SK-N-SH (cell line): ENCODE measurements at regions not wholly inside any gene's neighbourhood (a gene's known extent, or its start where the extent isn't known, plus 50 kb on each side); places are given as distances from the start of the nearest gene placed in this dataset.

Experiments
- CTCF ChIA-PET: fragments of 300-600, 350-600 bp; formaldehyde crosslinking; extraction: SDS; loops from one replicate; lab custom pipeline; 2021; lab: Yijun Ruan, JAX
- POLR2A ChIA-PET: fragments of 350-600 bp; sonication (Branson Sonifier 250); formaldehyde crosslinking; extraction: SDS; loops from one replicate; lab custom pipeline; 2020; ENCODE audit warnings: antibody characterized with exemption, inconsistent platforms; lab: Yijun Ruan, JAX
- DNase-seq: peaks from one replicate; pipeline ENCODE4 v3.0.0; 2012
- H2AFZ ChIP-seq: fragments of 200-600 bp; sonication (generic); 2 replicates; pipeline ENCODE4 v1.8.1; 2016; ENCODE audit warnings: antibody characterized with exemption, mild to moderate bottlenecking, low read depth
- H3F3A ChIP-seq: fragments of 200-600 bp; sonication (generic); replicated peaks from 2 replicates; pipeline ENCODE3; 2016; ENCODE audit warnings: antibody characterized with exemption, mild to moderate bottlenecking; ENCODE audit not compliant: insufficient read depth
- H3K27ac ChIP-seq, 2 experiments: fragments of 200-500 bp in 1 of 2; fragments of 200-600 bp in 1 of 2; sonication (Bioruptor generic) in 1 of 2; sonication (generic), shearing (Covaris generic) in 1 of 2; 2 replicates each; pipeline versions ENCODE4 v1.5.1 to v1.6.1; 2014 to 2016; ENCODE audit warnings: low read depth in 2 of 2, inconsistent platforms in 1 of 2, low read length in 1 of 2, mild to moderate bottlenecking in 1 of 2, mixed read lengths in 1 of 2
- H3K27me3 ChIP-seq: fragments of 200-600 bp; sonication (generic), shearing (Covaris generic); 2 replicates; pipeline ENCODE4 v1.6.1; 2016; ENCODE audit warnings: mixed run types; ENCODE audit not compliant: insufficient read depth
- H3K36me3 ChIP-seq, 2 experiments: fragments of 200-500 bp in 1 of 2; fragments of 200-600 bp in 1 of 2; sonication (Bioruptor generic) in 1 of 2; sonication (generic) in 1 of 2; replicated peaks in 1 of 2; 2 replicates each; pipeline versions ENCODE3 to v1.5.1; 2014 to 2016; ENCODE audit warnings: low read length in 1 of 2, mild to moderate bottlenecking in 1 of 2; ENCODE audit not compliant: insufficient read depth in 2 of 2, control insufficient read depth in 1 of 2
- H3K4me1 ChIP-seq, 2 experiments: fragments of 200-500 bp in 1 of 2; fragments of 200-600 bp in 1 of 2; sonication (Bioruptor generic) in 1 of 2; sonication (generic), shearing (Covaris generic) in 1 of 2; 2 replicates each; pipeline versions ENCODE4 v1.5.1 to v1.6.1; 2014 to 2016; ENCODE audit warnings: low read depth in 1 of 2, low read length in 1 of 2, mixed run types in 1 of 2; ENCODE audit not compliant: insufficient read depth in 2 of 2, control insufficient read depth in 1 of 2
- H3K4me2 ChIP-seq: fragments of 200-600 bp; sonication (generic), shearing (Covaris generic); 2 replicates; pipeline ENCODE4 v1.6.1; 2017; ENCODE audit warnings: mixed run types
- H3K4me3 ChIP-seq, 2 experiments: fragments of 200-500 bp in 1 of 2; fragments of 200-600 bp in 1 of 2; sonication (Bioruptor generic) in 1 of 2; sonication (generic), shearing (Covaris generic) in 1 of 2; 2 replicates each; pipeline versions ENCODE4 v1.5.1 to v1.8.1; 2014 to 2016; ENCODE audit warnings: low read depth in 2 of 2, inconsistent platforms in 1 of 2, low read length in 1 of 2, mild to moderate bottlenecking in 1 of 2, mixed read lengths in 1 of 2, moderate library complexity in 1 of 2
- H3K79me2 ChIP-seq: fragments of 200-600 bp; sonication (generic); 2 replicates; pipeline ENCODE4 v1.8.1; 2017; ENCODE audit warnings: mild to moderate bottlenecking; ENCODE audit not compliant: insufficient read depth
- H3K9ac ChIP-seq: fragments of 200-600 bp; sonication (generic); 2 replicates; pipeline ENCODE4 v1.6.1; 2017; ENCODE audit warnings: mixed run types
- H3K9me2 ChIP-seq: fragments of 200-600 bp; sonication (generic); 2 replicates; pipeline ENCODE4 v1.6.1; 2017; ENCODE audit warnings: mixed run types
- H3K9me3 ChIP-seq: fragments of 200-600 bp; sonication (generic); 2 replicates; pipeline ENCODE4 v1.6.1; 2017; ENCODE audit warnings: mixed run types, mild to moderate bottlenecking, moderate library complexity
- H4K20me1 ChIP-seq: fragments of 200-600 bp; sonication (generic); 2 replicates; pipeline ENCODE4 v1.6.1; 2017; ENCODE audit warnings: mild to moderate bottlenecking, mixed run types; ENCODE audit not compliant: insufficient read depth
- CHD2 ChIP-seq: fragments of 150-350 bp; IDR thresholded peaks from 2 replicates; pipeline ENCODE4 v1.6.1; 2018; ENCODE audit warnings: low read length; ENCODE audit not compliant: partially characterized antibody
- CTCF ChIP-seq: fragments of 200-600 bp; sonication (generic); IDR thresholded peaks from 2 replicates; pipeline ENCODE4 v1.6.1; 2017; ENCODE audit warnings: antibody characterized with exemption, mild to moderate bottlenecking, moderate library complexity
- EZH2phosphoT487 ChIP-seq: fragments of 200-600 bp; sonication (generic); IDR thresholded peaks from 2 replicates; pipeline ENCODE4 v1.6.1; 2017; ENCODE audit warnings: low read depth, mixed run types, mild to moderate bottlenecking, antibody characterized with exemption, moderate library complexity, borderline replicate concordance
- FOXJ3 ChIP-seq: sonication (generic); formaldehyde crosslinking; IDR thresholded peaks from 2 replicates; pipeline ENCODE4 v1.5.1; 2020; ENCODE audit warnings: mild to moderate bottlenecking, missing genetic modification reagents
- FOXM1 ChIP-seq: IDR thresholded peaks from 2 replicates; pipeline ENCODE4 v1.4.0; 2012; ENCODE audit warnings: low read depth, mild to moderate bottlenecking
- JUND ChIP-seq: IDR thresholded peaks from 2 replicates; pipeline ENCODE4 v1.4.0; 2012
- MEF2A ChIP-seq: IDR thresholded peaks from 2 replicates; pipeline ENCODE4 v1.4.0; 2012; ENCODE audit warnings: low read depth, borderline replicate concordance
- NRF1 ChIP-seq: IDR thresholded peaks from 2 replicates; pipeline ENCODE4 v1.6.1; 2012; ENCODE audit warnings: low read depth, mild to moderate bottlenecking, low read length
- POLR2AphosphoS5 ChIP-seq: IDR thresholded peaks from 2 replicates; pipeline ENCODE4 v1.6.1; 2012; ENCODE audit warnings: low read depth, low read length
- RCOR1 ChIP-seq: fragments of 150-350 bp; IDR thresholded peaks from 2 replicates; pipeline ENCODE4 v1.6.1; 2017; ENCODE audit warnings: antibody characterized with exemption, low read length
- REST ChIP-seq: IDR thresholded peaks from 2 replicates; pipeline ENCODE4 v1.6.1; 2012; ENCODE audit warnings: mild to moderate bottlenecking, low read depth, low read length, moderate library complexity
- RXRA ChIP-seq: IDR thresholded peaks from 2 replicates; pipeline ENCODE4 v1.4.0; 2012; ENCODE audit warnings: low read depth, mild to moderate bottlenecking, borderline replicate concordance
- SIN3A ChIP-seq: IDR thresholded peaks from 2 replicates; pipeline ENCODE4 v1.6.1; 2012; ENCODE audit warnings: low read depth, mild to moderate bottlenecking, low read length, moderate library complexity, borderline replicate concordance
- SMC3 ChIP-seq: IDR thresholded peaks from 2 replicates; pipeline ENCODE4 v1.6.1; 2012; ENCODE audit warnings: low read depth, low read length, improper control_type of control experiment
- TAF1 ChIP-seq: IDR thresholded peaks from 2 replicates; pipeline ENCODE4 v1.6.1; 2012; ENCODE audit warnings: low read depth, mild to moderate bottlenecking, low read length, moderate library complexity, borderline replicate concordance
- TCF12 ChIP-seq: IDR thresholded peaks from 2 replicates; pipeline ENCODE4 v1.4.0; 2012
- TEAD4 ChIP-seq: IDR thresholded peaks from 2 replicates; pipeline ENCODE4 v1.4.0; 2012; ENCODE audit warnings: mild to moderate bottlenecking, borderline replicate concordance; ENCODE audit not compliant: insufficient read depth
- USF1 ChIP-seq: IDR thresholded peaks from 2 replicates; pipeline ENCODE4 v1.4.0; 2012; ENCODE audit warnings: low read depth, borderline replicate concordance
- WGBS: methylation state at CpG from one replicate; pipeline ENCODE4 v1.1.6; 2017; ENCODE audit warnings: low lambda C conversion rate; 5-methylcytosine and 5-hydroxymethylcytosine counted together

- no peak for TF ChIP-seq JUND
- TF ChIP-seq RXRA, result no peak
- TF ChIP-seq EZH2phosphoT487, result no peak
- TF ChIP-seq MEF2A, result no peak
- no peak for TF ChIP-seq NRF1
- TF ChIP-seq USF1, result no peak
- TF ChIP-seq CHD2, result no peak
- TF ChIP-seq, all 33 proteins: peak for 0
Measured at GRCh38 chr9:107794259-107794658, 304.7 kb upstream of the KLF4 start (continued).

GRCh38 chr9:107793541-107793940, 304.0 kb upstream of the KLF4 start:
- H4K20me1 ChIP-seq, result no peaks in the 10 kb centered on the region
- H3K4me2 ChIP-seq, result no peak overlapping the region
- no peak overlapping the region for H2AFZ ChIP-seq
- POLR2A ChIA-PET, result no interaction called here
- no peak overlapping the region for H3K4me3 ChIP-seq
- H3K27ac ChIP-seq, result no peak overlapping the region
- TF ChIP-seq RCOR1 (no peak), FOXJ3 (CRISPR knock-in tag) (no peak), EZH2phosphoT487 (no peak), SIN3A (no peak), MEF2A (no peak), SMC3 (no peak), FOXM1 (no peak), TAF1 (no peak)
- no peaks in the 10 kb centered on the region for H3F3A ChIP-seq
- CTCF ChIA-PET, result interaction anchor here (0.8 kb wide), 1 partner anchor 328 kb away, joined by 3 read pairs; no protein-coding TSS in a partner anchor
- H3K9ac ChIP-seq, result no peak overlapping the region
- no peaks in the 10 kb centered on the region for H3K36me3 ChIP-seq
- H3K27me3 ChIP-seq, result peaks cover 4% of the 10 kb centered on the region; the same call in 1 of the 2 replicates
- H3K9me2 ChIP-seq, result no peaks in the 10 kb centered on the region
- H3K4me1 ChIP-seq, result no peaks in the 10 kb centered on the region
- no peak for DNase-seq
- H3K79me2 ChIP-seq, result no peaks in the 10 kb centered on the region
- H3K9me3 ChIP-seq, result no peaks in the 10 kb centered on the region
- WGBS, result 16% methylated on average over 1 of the region's 1 CpG

- ChIA-PET POLR2A (no interaction called here), CTCF (interaction anchor here (0.8 kb wide), 1 partner anchor 327 kb away, joined by 3 read pairs; no protein-coding TSS in a partner anchor)
- no peak overlapping the region for H3K27ac ChIP-seq
- no peak overlapping the region for H3K4me3 ChIP-seq
- WGBS, result 0% methylated on average over 1 of the region's 1 CpG
- no peaks in the 10 kb centered on the region for H3K79me2 ChIP-seq
- no peaks in the 10 kb centered on the region for H3K36me3 ChIP-seq
- no peak overlapping the region for H3K4me2 ChIP-seq
- no peaks in the 10 kb centered on the region for H3K9me3 ChIP-seq
- no peak overlapping the region for H3K9ac ChIP-seq
- H3K4me1 ChIP-seq, result no peaks in the 10 kb centered on the region
- H3K9me2 ChIP-seq, result no peaks in the 10 kb centered on the region
- no peak overlapping the region for H2AFZ ChIP-seq
- no peak for TF ChIP-seq CHD2
- TF ChIP-seq REST, result no peak
- no peak for TF ChIP-seq CTCF
- no peak for TF ChIP-seq JUND
- no peak for TF ChIP-seq EZH2phosphoT487
- no peak for TF ChIP-seq TCF12
- TF ChIP-seq TEAD4, result no peak
- TF ChIP-seq POLR2AphosphoS5, result no peak
- H3F3A ChIP-seq, result no peaks in the 10 kb centered on the region
- no peak for DNase-seq
- no peaks in the 10 kb centered on the region for H4K20me1 ChIP-seq
- H3K27me3 ChIP-seq, result peaks cover 13% of the 10 kb centered on the region; the same call in 1 of the 2 replicates
Measured at GRCh38 chr9:107792596-107792995, 303.0 kb upstream of the KLF4 start.
